C4-2B (cell line): ENCODE measurements at regions not wholly inside any gene's neighbourhood (a gene's known extent, or its start where the extent isn't known, plus 50 kb on each side); places are given as distances from the start of the nearest gene placed in this dataset.
A peak's percentile ranks its signal among the peaks of the same experiment; 100 is the strongest.

Experiments used
- H3K27ac ChIP-seq: fragments of 450-650 bp; 2 replicates; pipeline ENCODE4 v1.5.1; 2017
- ZFX ChIP-seq: fragments of 450-650 bp; IDR thresholded peaks from 2 replicates; pipeline ENCODE4 v1.6.1; 2017
- TF ChIP-seq, protein P1 (sequence below): fragments of 450-650 bp; conservative IDR thresholded peaks from 2 replicates; pipeline ENCODE4 v1.5.1; 2017; ENCODE audit warnings: mild to moderate bottlenecking

DNA sequence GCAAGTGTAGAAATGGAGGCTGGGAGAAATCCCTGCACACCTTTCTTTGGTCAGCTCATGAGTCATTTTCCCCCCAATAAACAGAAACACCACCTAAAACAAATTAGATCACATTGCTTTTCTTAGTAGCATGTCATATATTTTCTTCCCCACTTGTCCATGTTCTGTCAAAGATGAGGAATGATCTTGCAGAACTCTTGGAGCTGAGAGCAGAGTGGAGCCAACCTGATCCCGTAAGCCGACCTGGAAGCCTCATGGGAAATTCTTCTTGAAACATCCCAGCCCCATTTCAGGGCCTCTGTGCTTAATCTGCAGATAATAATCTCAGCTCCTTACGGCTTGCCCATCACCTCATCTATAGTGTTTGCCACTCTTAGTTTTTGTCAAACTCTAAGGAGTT lies 284.6 kb upstream of the ELAC2 start:
- H3K27ac ChIP-seq = no peak overlapping the region
- TF ChIP-seq ZFX = no peak

DNA sequence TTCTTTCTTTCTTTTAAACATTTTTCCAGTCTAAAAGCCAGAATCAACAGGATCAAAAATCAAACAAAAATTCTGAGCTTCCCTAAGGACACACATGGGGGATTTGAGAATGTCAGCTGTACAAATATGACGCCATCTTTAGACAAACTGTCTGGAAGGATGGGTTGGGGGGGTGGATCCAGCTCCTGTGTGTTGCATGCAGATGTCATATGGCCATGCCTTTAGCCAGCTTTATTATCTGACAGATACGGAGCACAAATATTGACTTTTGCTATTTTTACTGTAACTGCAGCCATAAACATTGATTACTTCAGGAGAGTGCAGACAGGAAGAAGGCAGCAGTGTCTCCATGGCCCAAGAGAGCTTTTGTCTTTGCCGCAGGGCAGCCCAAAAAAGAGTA lies 279.4 kb upstream of the ELAC2 start:
- no peak for TF ChIP-seq ZFX
- TF ChIP-seq, protein P1, sequence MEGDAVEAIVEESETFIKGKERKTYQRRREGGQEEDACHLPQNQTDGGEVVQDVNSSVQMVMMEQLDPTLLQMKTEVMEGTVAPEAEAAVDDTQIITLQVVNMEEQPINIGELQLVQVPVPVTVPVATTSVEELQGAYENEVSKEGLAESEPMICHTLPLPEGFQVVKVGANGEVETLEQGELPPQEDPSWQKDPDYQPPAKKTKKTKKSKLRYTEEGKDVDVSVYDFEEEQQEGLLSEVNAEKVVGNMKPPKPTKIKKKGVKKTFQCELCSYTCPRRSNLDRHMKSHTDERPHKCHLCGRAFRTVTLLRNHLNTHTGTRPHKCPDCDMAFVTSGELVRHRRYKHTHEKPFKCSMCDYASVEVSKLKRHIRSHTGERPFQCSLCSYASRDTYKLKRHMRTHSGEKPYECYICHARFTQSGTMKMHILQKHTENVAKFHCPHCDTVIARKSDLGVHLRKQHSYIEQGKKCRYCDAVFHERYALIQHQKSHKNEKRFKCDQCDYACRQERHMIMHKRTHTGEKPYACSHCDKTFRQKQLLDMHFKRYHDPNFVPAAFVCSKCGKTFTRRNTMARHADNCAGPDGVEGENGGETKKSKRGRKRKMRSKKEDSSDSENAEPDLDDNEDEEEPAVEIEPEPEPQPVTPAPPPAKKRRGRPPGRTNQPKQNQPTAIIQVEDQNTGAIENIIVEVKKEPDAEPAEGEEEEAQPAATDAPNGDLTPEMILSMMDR = no peak
- H3K27ac ChIP-seq = peak overlapping the region; percentile 35; the same call in 1 of the 2 replicates

GRCh38 chr17:13293421-13293820 lies 275.6 kb upstream of the ELAC2 start:
- TF ChIP-seq, protein P1 = no peak
- no peak for TF ChIP-seq ZFX
- H3K27ac ChIP-seq = no peak overlapping the region

DNA sequence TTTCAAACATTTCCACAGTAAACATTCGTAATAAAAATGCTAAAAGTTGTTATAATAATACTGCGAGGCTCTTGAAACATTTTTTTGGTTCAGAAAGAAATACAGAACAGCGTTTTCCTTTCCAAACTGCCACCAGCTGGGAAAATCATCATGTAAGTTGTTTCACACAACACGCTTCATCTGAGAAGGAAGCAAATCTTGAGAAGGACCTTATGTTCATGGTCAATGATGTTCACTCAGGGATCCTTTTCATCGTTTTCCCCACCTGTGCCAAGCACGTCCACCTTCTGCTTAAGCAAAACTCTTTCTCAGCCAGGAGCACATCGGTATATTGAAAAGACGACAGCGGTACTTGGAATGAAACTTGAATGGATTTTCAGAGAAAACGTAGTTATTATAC lies 274.5 kb upstream of the ELAC2 start:
- TF ChIP-seq ZFX = no peak
- TF ChIP-seq, protein P1 = no peak
- H3K27ac ChIP-seq = no peak overlapping the region

GRCh38 chr17:13288248-13288647 lies 270.4 kb upstream of the ELAC2 start:
- H3K27ac ChIP-seq = no peak overlapping the region
- TF ChIP-seq, protein P1 = no peak
- TF ChIP-seq ZFX = no peak

GRCh38 chr17:13287226-13287625 lies 269.4 kb upstream of the ELAC2 start:
- no peak for TF ChIP-seq ZFX
- TF ChIP-seq, protein P1 = no peak

DNA sequence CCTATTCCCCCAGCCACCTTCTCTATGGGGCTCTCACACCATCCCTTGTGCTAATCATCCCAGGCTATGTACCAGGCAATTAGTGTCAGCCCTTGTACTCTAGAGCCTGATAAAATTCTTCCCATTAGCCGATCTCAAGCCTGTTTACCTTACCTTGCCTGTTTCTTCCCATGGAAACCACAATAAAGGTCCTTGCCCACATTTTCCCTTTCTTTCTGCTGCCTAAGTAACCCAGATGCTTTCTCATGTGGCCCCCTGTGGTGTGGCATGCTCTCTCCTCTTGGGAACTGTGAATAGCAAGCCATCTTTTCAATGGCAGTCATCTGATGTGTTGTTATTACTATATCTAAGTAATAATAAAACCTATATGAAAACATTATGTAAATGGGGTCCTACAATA lies 265.8 kb upstream of the ELAC2 start:
- no peak for TF ChIP-seq ZFX
- TF ChIP-seq, protein P1 = no peak
- H3K27ac ChIP-seq = no peak overlapping the region

More at GRCh38 chr17:13287226-13287625, 269.4 kb upstream of the ELAC2 start:
- H3K27ac ChIP-seq = no peak overlapping the region

- no peak for TF ChIP-seq ZFX
- TF ChIP-seq, protein P1 = no peak
- no peak overlapping the region for H3K27ac ChIP-seq
Observed at GRCh38 chr17:13281626-13282025, 263.8 kb upstream of the ELAC2 start.
